GM10266 (cell line): ENCODE measurements at regions not wholly inside any gene's neighbourhood (a gene's known extent, or its start where the extent isn't known, plus 50 kb on each side); places are given as distances from the start of the nearest gene placed in this dataset.

Experiments used
- DNase-seq: peaks from one replicate; pipeline ENCODE4 v3.0.0; 2012; ENCODE audit errors: extremely low spot score
- CTCF ChIP-seq: IDR thresholded peaks from 2 replicates; pipeline ENCODE4 v1.5.1; 2012; ENCODE audit warnings: mild to moderate bottlenecking, low read depth; ENCODE audit not compliant: control insufficient read depth, insufficient read depth; ENCODE audit errors: missing control alignments

- TF ChIP-seq CTCF: no peak
- no peak for DNase-seq
Measured at GRCh38 chr16:59697236-59697635, 963.1 kb upstream of the GOT2 start.

- DNase-seq: no peak
Measured at GRCh38 chr16:59696495-59696894, 962.4 kb upstream of the GOT2 start.

GRCh38 chr16:59690216-59690615, 956.1 kb upstream of the GOT2 start:
- no peak for TF ChIP-seq CTCF

More at GRCh38 chr16:59696495-59696894, 962.4 kb upstream of the GOT2 start:
- no peak for TF ChIP-seq CTCF

GRCh38 chr16:59688006-59688405, 953.9 kb upstream of the GOT2 start:
- no peak for TF ChIP-seq CTCF
- no peak for DNase-seq

More at GRCh38 chr16:59690216-59690615, 956.1 kb upstream of the GOT2 start:
- no peak for DNase-seq

- no peak for TF ChIP-seq CTCF
Measured at GRCh38 chr16:59686405-59686804, 952.3 kb upstream of the GOT2 start.

GRCh38 chr16:59684911-59685310, 950.8 kb upstream of the GOT2 start:
- no peak for DNase-seq
- no peak for TF ChIP-seq CTCF

More at GRCh38 chr16:59686405-59686804, 952.3 kb upstream of the GOT2 start:
- DNase-seq: no peak

- no peak for TF ChIP-seq CTCF
- DNase-seq: no peak
Measured at GRCh38 chr16:59683709-59684108, 949.6 kb upstream of the GOT2 start.
